ENCODE measurements at regions not wholly inside any gene's neighbourhood (a gene's known extent, or its start where the extent isn't known, plus 50 kb on each side); places are given as distances from the start of the nearest gene placed in this dataset.

DNA sequence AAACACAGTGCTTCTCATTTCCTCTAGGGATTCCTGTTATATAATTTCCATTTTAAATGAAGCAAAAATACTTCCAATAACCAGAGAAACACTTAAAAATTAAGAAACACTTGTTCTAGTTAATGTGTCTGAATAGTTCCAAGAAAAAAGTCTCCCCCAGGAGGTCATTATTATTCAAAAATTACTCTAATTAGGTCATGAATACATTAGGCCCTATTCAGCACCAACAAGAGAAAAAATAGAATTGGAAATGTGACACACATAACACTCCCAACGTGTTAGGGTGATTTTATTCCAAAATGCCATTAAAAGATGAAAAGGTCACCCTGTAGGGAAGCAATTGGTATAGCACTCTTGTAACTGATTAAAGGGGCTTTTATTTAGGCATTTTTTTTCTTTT is 382.1 kb downstream of the TUSC7 start:
- no peak for DNase-seq

DNA sequence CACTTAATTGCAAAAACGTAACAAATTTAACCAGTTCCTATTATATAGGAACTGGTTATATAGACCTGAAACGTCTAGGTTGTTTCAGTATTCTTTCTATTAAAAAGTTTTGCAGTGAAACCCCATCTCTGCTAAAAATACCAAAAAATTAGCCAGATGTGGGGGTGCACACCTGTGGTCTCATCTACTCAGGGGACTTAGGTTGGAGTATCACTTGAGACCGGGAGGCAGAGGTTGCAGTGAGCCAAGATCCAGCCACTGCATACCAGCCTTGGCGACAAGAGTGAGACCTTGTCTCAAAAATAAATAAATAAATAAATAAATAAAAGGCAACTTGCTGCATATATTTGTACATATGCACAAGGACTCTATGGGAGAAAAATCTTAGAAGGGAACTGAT is 387.0 kb downstream of the TUSC7 start:
- no peak for DNase-seq

DNA sequence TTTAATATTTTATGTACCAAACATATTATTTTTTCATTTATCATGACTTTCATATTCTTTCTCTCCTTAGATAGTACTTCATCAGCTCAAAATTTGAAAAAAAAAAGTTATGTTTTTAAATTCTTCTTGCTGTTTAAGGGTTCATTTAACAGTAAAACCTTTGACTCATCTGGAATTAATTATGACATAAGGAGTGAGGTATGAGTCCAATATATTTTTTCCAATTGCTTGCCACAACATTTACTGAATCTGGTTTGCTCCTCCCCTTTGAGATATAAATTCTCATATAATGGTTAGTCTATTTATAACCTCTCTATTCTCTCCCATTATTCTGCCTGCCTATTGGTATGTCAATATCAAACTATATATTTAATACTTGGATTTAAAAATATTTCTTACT is 387.8 kb downstream of the TUSC7 start:
- DNase-seq: no peak

DNA sequence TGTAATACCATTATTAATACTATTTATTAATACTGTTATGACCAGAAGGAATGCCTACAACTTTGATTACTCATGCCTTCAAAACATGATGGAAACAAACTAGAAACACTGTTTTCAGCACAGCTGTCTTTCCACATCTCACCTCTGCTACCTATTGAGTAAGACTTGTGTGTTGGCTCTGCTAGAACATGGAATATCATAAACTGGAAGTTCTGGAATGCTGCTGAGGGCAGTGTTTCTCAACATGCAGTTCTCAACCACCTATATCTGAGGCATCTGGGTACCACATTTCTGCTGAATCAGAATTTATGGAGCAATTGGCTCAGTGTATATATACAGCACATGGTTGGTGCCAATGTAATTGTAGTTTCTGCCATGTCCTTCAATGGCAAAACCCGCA is 392.1 kb downstream of the TUSC7 start:
- DNase-seq: no peak

DNA sequence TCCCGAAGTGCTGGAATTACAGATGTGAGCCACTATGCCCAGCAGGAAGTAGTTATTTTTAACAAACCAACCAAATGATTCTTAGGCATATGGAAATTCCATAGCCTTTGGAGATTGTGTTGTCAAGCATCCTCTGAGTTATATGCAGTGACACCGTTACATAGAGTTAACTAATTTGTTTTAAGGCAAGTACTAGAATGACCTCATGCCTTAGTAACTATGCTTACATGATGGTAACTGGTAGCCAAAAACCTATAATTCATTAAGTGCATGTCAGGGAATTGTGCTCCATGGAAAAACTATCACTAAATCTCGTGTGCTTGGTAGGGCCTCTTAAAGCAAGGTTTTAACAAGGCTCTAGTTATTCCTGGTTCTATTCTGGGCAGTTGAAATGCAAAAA is 392.8 kb downstream of the TUSC7 start:
- no peak for DNase-seq

DNA sequence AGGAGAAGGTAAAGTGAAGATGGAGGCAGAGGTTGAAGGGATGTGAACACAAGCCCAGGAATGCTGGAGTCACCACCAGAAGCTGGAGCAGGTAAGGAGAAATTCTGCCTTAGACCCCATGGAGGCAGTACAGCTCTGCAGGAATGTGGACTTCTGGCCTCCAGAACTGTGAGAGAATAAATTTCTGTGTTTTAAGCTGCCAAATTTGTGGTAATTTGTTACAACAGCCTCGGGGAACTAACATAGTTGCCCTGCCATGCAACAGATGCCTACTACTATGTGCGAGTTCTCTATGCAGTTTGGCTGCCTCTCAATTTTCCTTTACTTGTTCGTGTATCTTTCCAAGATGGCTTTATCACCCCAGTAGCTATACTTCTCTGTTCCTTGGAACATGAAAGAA is 394.1 kb downstream of the TUSC7 start:
- DNase-seq: no peak

DNA sequence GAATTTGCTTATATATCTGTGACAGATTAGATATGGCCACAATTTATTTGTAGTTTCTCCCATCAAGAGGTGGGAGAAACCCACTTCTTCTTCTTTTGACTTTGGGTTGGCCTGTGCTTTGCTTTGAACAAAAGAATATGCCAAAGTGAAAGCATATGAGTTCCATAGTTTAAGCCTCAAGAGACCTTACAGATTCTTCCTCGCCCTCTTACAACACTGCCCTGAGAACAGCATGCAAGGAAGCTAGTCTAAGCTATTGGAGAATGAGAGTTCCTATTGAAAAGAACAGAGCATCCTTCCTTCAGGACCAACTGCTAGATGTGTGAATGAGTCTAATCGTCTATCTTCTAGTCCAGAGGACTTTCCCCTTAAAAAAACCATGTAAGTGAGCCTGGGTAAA is 394.8 kb downstream of the TUSC7 start:
- no peak for DNase-seq

DNA sequence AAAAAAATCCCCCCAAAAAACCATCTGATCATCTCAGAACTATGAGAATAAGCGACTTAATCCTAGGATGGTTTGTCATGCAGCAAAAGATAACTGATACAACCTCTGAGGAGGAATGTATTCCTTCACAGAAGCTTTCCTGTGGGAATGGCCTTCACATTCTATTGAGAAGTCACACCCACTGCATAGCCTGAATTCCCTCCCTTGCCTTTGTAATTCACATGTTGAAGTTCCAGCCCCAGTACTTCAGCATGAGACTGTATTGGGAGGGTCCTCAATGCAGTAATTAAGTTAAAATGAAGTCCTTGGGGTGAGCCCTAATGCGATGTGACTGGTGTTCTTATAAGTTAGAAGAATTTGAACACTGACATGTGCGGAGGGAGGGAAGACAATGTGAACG is 395.2 kb downstream of the TUSC7 start:
- DNase-seq: no peak

DNA sequence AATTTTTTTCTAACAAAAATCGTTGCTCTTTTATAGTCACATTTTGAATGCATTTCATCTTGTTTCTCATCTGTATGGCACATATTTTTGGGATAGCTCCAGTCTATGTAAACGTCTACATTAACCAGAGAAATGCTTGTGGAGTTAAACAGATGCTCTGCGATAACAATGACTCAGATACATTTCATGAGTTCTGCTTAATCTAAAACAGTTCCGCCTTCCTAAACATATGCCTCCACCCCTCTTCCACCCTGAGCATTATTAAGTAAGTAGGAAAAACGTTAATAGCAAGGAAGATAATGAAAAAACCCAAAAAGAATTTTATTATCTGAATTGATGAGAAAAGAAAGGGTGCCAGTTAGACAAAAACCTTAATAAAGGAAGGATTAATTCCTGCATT is 396.1 kb downstream of the TUSC7 start:
- DNase-seq: no peak

DNA sequence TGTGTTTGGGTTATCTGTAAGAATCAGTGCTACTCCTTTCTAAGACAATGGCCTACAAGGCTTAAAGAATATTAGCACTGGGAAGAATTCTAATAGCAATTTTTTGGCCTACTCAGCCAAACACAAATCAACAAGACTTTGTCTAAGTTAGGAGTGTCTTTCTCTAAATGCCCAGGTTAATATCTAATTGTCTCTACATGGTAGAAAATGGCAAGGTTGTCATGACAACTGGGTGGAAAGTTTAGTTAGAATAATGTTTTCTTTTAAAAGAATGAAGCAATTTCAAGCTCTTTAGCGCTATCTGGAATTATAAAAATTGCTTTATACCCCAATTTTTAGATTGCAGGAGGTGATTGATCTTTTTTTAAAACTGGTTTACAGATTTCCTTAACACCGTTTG is 396.8 kb downstream of the TUSC7 start:
- no peak for DNase-seq

DNA sequence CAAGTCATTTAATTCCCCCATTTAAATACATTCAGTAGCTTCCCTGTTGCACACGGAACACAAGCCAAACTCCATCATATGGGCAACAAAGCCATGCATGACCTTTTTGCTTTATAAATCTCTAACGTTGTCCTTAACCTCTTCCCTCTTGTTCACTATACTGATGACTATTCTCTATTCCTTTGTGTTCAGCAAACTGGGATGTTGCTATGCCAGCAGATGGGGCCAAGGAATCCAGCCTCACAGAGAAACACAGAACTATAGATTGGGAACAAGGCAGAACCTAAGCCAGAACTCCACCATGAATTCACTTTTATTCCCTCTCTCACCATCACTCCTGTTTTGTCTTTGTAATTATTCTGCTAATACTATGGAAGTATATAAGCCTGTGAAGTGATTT is 398.4 kb downstream of the TUSC7 start:
- no peak for DNase-seq

DNA sequence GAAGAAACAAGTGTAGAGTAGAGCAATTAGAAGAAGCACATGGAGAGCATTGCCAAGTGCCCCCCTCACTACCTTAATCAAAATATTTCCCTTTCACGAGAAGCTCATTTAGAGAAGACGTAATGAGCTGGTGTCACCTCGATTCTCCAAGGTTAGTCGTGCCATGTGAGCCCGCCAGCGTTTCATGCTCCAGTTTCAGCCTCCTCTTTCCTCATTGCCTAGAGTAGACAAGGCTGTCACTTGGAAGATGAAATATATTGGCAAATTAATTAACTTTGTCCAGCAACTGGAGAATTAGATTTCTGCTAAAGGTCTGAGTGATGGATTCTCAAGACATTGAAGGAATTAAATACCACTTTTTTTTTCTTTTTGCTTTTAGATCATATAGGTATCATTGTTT is 399.6 kb downstream of the TUSC7 start:
- DNase-seq: no peak

DNA sequence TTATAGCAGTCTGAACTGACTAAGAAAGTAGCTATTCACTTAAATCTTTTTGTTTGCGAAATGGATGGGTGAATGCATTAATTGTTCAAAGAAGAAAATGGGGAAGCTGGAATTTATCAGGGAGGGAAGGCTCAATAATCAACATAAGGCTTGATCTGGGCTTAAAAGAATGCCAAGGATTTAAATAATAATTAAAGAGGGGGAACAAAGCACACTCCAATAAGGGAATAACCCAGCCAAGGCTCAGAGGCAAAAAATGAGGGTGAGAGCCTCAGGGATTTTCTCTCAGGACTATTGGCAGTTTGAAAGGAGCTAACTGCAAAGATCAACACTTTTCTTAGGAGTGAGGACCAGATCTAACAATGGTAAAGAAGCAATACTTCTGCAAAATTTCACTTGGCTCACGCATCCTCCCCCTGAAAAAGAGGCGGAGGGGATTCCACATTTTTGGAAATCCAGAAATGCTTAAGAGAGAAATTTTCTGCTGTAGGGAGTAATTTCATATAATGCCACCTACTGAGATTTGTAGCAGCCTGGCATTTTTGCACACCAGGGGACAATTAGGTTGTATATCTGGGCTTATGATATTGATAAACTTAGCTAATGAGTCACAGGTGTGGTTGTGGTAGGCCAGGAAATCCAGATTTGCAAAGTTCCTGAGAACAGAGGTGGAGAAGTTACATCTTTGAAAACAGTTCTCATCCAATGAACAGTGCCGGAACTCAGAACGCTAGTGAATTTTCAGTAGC is 405.1 kb downstream of the TUSC7 start:
- no peak for DNase-seq

DNA sequence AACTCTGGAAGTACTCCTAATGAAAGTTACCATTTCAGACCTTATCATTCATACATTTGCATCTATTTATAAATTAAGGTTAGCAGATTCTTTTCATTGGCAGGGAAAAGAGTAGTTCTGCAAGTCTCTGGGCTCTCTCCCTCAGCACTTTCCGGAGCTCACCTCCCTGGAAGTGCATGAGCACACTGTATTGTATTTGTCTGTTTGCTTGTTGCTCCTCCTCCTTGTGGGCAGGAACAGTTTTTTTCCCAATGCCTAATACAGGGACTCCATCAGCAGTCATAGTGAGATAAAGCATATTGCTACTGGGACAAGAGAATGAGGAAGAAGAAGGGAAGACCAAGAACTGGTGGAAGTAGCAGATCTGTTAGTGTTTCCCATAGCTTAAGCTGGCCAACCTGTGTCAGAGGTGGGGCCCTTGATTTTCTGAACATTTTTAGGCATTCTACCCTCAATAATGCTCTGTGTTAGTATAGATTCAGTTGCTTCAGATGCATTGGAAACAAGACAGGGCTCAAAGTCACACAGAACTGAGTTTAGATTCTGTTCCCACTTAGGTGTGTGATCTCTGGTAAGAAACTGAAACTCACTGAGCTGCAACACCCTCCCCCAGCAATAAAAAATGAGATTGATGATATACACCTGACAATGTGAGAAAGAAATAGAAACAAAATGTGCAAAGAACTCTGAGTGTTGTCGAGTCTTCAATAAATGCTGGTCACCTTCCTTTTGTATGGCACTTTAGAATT is 407.8 kb downstream of the TUSC7 start:
- no peak for DNase-seq

DNA sequence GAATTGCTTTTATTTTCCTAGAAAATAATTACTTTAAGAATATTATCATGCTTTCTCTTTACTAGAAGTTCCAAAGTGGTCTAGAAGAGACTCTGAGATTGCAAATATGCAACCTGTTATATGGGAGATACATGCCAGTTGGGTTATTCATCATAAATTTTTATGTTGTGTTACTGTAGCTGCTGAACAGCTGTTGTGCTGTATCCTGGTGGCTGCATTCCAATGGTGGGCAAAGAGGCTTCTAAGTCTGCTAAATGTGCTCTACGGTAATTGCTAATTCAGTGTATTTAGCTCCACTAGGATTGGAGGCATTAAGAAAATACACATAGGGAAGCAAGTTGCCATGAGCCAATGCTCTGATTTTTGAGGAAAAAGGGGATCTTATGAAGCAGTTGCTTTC is 409.0 kb downstream of the TUSC7 start:
- DNase-seq: no peak

DNA sequence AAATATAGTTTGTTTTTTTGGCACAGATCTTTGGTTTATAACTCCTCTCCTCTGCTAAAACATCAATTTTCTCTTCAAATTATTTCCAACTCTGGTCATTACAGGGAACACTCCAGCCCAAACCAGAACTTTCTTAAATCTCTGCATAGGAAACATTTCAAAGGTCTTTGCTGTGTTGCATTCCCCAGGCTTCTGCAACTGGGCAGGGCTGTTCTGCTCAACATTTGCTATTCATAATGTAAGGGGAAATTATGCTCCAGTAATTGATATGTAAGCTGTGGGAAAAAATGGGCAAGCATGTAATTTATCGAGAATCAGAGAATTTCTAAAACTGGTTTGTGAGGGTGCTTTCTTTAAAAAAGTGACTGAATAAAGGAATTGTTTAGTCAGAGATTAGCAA is 410.4 kb downstream of the TUSC7 start:
- no peak for DNase-seq

DNA sequence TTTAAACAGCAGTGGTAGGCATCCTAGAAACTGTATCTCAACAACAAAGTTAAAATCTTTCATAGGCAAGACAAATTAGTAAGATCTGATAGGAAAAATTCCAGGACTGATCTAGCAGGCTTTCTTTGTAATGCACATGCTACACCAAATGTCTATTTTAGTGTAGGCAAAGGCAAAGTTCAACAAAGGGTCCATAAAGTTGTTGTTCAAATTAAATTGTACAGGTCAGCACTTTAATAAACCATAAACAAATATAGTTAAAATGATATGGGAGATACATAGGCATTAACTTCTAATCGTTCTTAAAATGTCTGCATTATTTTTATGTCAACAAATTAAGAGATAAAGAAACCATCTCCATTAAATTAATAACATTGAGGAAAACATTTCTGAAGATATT is 413.0 kb downstream of the TUSC7 start:
- no peak for DNase-seq

DNA sequence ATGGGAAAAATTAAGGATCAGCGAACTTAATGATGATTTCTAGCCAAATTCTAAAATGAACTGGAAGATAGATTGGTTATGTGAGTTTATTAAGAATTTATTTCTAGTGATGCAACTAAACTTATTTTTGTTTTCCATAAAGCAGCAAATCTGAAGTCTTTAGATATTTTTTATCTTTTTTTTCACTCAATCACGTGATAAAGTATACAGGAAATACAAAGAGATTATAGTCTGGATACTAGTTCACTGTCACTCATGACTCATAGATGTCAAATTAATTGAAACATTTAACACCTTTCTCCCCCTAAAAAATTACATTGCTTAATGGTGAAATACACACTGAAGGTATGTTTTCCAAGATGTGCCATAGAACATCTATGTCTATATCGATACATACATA is 416.9 kb downstream of the TUSC7 start:
- DNase-seq: no peak

DNA sequence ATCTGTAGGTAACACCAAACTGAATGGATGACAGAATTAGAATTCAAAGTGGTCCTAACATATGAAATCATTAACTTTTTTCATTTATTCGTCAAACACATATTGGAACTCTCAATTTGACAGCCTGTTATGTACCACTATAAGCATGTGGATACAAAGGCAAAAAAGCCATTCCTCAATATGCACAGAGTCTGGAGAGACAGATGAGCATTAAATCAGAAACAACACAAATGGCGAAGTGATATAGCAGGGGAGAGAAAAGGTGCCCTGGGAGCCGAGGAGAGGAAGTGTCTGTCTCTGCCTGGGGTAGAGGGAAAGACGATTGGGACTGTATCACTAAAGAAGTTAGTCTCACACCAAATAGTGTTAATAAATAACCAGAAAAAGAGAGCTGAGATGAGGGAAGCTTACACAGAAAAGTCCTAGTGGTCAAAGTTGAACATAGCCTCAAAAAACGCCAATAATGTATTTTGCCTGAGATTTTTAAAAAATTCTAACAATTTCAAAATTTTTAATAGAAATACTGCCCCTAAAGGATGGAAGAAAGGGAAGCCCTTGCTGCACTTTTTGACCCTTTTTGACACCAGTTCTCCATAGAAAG is 417.5 kb downstream of the TUSC7 start:
- DNase-seq: no peak

DNA sequence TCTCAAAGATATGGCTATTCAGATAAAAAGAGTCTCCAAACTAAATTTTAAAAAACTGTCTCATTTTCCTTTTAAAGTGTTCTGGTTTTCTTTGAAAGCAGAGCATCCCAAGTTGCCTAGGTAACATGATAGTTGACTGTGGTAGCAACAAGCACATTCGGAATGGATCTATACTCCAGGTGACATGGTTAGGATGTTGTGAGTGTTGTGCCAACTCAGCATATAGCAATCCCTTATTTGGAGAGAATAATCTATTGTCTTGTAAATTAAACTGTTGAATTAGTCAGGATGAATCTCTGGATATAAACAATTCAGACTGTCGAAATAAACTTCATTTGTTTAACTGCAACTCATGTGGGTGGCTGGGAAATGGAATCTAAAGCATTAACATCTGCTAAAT is 418.6 kb downstream of the TUSC7 start:
- no peak for DNase-seq

DNA sequence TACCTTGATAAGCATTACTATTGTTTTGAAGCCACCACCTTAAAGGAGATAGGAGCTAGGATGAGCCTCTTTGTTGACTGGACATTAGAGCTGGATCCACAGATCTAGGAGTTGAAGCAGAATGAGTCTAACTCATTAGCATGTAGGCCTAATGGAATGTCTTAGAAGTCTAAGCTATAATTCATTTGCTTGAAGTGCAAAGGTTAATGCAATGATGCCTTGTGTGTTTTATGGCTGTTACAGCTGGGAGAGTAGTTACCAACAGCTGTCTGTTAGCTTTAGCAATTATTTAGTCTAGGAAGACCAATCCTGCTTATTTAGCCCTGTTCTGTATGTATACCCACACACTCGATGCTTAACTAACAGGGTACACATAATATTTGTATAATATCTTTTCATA is 419.3 kb downstream of the TUSC7 start:
- no peak for DNase-seq

DNA sequence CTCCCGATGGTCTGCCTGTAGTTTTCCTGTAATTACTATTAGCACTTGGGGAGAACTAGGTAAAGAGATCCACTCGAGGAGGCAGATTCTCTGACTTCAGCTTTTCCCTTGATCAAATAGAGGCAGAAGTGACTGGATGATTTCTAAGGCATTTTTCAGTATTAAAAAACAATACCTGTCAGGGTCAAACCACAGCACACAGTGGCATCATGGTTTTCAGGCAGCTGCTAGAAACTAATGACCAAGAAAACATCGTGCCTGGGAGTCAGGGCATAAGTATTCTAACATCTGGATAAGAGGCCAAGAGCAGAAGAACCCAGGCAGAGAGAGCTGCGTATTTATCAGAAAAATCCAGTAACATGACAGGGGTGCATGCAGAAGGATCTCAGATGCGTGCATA is 419.9 kb downstream of the TUSC7 start:
- no peak for DNase-seq

DNA sequence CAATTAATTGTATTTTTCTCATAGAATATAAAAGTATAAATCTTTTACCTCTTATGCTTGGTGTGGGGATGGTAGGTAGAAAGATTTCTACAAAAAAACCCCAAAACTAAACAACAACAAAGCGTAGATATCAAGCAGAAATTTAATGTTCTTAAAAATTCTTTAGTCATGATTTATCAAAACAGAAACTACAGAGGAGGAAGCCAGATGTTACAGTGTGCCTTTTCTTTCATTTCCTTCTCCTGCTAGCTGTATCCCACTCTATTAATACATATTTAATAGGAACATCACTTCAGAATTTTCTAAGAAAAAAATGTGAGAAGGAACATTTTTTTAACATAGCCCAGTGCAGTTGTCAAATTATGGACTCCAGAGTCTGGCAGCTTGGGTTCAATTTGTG is 420.6 kb downstream of the TUSC7 start:
- no peak for DNase-seq

DNA sequence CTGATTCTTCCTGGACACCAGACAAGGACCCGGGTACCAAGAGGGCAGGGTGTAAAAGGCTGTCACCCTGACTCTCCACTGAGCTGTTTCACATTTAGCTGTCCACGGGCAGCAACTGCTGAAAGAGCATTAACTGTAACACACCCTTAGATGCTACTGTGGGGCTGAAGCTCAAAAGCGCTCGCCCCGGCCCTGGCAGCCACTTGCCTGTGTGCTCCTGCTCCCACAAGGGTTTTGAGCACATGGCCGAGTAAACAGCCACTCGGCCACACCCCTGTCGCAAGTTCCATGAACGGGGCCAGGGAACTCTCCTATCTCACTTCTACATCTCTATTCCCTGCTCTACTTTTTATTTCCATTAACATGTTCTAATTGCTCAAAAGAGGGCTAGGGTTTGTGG is 421.7 kb downstream of the TUSC7 start:
- no peak for DNase-seq

DNA sequence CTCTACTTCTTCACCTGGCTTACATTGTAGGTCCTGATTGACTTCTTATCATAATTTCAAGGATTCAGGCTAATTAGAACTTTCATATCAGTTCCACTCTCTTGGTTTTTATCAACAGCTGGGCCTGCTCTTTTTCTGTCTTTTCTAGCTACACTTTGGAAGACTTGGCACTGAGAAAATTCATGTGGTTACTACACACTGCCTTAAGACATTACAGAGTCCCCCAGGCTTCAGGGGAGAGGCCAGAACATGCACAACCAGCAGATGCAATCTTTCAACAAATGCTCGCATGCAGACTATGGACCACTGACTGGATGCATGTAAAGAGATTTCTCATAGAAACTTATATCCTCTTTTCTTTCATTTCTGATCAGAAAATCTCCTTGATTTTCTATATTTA is 423.5 kb downstream of the TUSC7 start:
- no peak for DNase-seq
